Fibroblast of lung (primary cell): ENCODE measurements at regions not wholly inside any gene's neighbourhood (a gene's known extent, or its start where the extent isn't known, plus 50 kb on each side); places are given as distances from the start of the nearest gene placed in this dataset.
A peak's percentile ranks its signal among the peaks of the same experiment; 100 is the strongest.
"Not testable (repeated sequence)": the region's sequence is repeated elsewhere in the genome, so short reads cannot be mapped to it uniquely, and the experiment has no call there.

ENCODE experiments used
- DNase-seq, 2 donors: peaks; one replicate each; pipeline versions ENCODE4 v3.0.0 to v3.0.0-alpha.2; 2010; ENCODE audit warnings: low read depth in 2 of 2
- H2AFZ ChIP-seq: 2 replicates; pipeline ENCODE4 v1.5.1; 2012; ENCODE audit warnings: low read length, control low read depth, inconsistent platforms
- H3K27ac ChIP-seq: 2 replicates; pipeline ENCODE4 v1.5.1; 2011; ENCODE audit warnings: low read length, control low read depth; ENCODE audit not compliant: insufficient read depth
- H3K27me3 ChIP-seq: 2 replicates; pipeline ENCODE4 v1.5.1; 2011; ENCODE audit warnings: mild to moderate bottlenecking, low read length; ENCODE audit not compliant: control insufficient read depth, insufficient read depth
- H3K36me3 ChIP-seq: 2 replicates; pipeline ENCODE4 v1.5.1; 2011; ENCODE audit warnings: low read length; ENCODE audit not compliant: control insufficient read depth, insufficient read depth
- H3K4me1 ChIP-seq: 2 replicates; pipeline ENCODE4 v1.5.1; 2011; ENCODE audit warnings: low read length; ENCODE audit not compliant: control insufficient read depth, insufficient read depth; ENCODE audit errors: extremely low read depth
- H3K4me2 ChIP-seq: 2 replicates; pipeline ENCODE4 v1.5.1; 2011; ENCODE audit warnings: low read length, control low read depth; ENCODE audit not compliant: insufficient read depth; ENCODE audit errors: extremely low read depth
- H3K4me3 ChIP-seq, 4 experiments: fragments of 200-600 bp in 1 of 4; sonication (generic) in 1 of 4; replicated peaks in 1 of 4; 2 replicates each; pipeline ENCODE4 v1.5.1; 2011 to 2016; ENCODE audit warnings: low read length in 4 of 4, low read depth in 3 of 4, mild to moderate bottlenecking in 3 of 4, control low read depth in 2 of 4, inconsistent platforms in 1 of 4, mixed read lengths in 1 of 4; ENCODE audit not compliant: insufficient read depth in 1 of 4; ENCODE audit errors: control extremely low read depth in 1 of 4
- H3K79me2 ChIP-seq: 2 replicates; pipeline ENCODE4 v1.5.1; 2012; ENCODE audit warnings: mild to moderate bottlenecking, low read length, inconsistent platforms; ENCODE audit not compliant: control insufficient read depth, insufficient read depth
- H3K9ac ChIP-seq: 2 replicates; pipeline ENCODE4 v1.5.1; 2011; ENCODE audit warnings: mild to moderate bottlenecking, low read length, control low read depth; ENCODE audit not compliant: insufficient read depth
- H3K9me3 ChIP-seq: 2 replicates; pipeline ENCODE4 v1.5.1; 2012; ENCODE audit warnings: low read depth, low read length; ENCODE audit not compliant: control insufficient read depth, insufficient read depth
- H4K20me1 ChIP-seq: 2 replicates; pipeline ENCODE4 v1.5.1; 2011; ENCODE audit warnings: low read length; ENCODE audit not compliant: control insufficient read depth, insufficient read depth; ENCODE audit errors: extremely low read depth
- CTCF ChIP-seq, 2 donors: IDR thresholded peaks in 1 of 2; conservative IDR thresholded peaks in 1 of 2; 1 replicate in 1 of 2; 2 replicates in 1 of 2; pipeline ENCODE4 v1.5.1; 2011 to 2012; ENCODE audit warnings: low read length in 2 of 2, control low read depth in 1 of 2, inconsistent platforms in 1 of 2, low read depth in 1 of 2, mild to moderate bottlenecking in 1 of 2
- EZH2 ChIP-seq: IDR thresholded peaks from 2 replicates; pipeline ENCODE4 v1.5.1; 2012; ENCODE audit warnings: low read length, control low read depth, mild to moderate bottlenecking; ENCODE audit errors: missing control alignments

GRCh38 chr5:116859666-116860320 is 285.2 kb upstream of the SEMA6A start:
- Histone ChIP-seq H3K9me3 (no peaks in the 10 kb centered on the region), H3K4me2 (no peak overlapping the region), H2AFZ (no peak overlapping the region), H3K9ac (no peak overlapping the region), H4K20me1 (no peaks in the 10 kb centered on the region), H3K4me3 (no peak overlapping the region), H3K4me1 (no peaks in the 10 kb centered on the region), H3K27me3 (no peaks in the 10 kb centered on the region), H3K27ac (no peak overlapping the region), H3K36me3 (no peaks in the 10 kb centered on the region), H3K79me2 (no peaks in the 10 kb centered on the region)
- no peak for TF ChIP-seq EZH2
- TF ChIP-seq CTCF (conservative IDR thresholded peaks at IDR 0.05 in 1 of 2, IDR thresholded peaks at IDR 0.05 in 1 of 2; ENCODE audit: low read depth in 1 of 2, low read length in 2 of 2): no peak
- DNase-seq: peak in 1 of 2 donors; percentile 3

- no peak overlapping the region for H3K4me3 ChIP-seq
- no peaks in the 10 kb centered on the region for H3K79me2 ChIP-seq
- no peak overlapping the region for H2AFZ ChIP-seq
- no peaks in the 10 kb centered on the region for H3K36me3 ChIP-seq
- TF ChIP-seq EZH2 (no peak), CTCF (conservative IDR thresholded peaks at IDR 0.05 in 1 of 2, IDR thresholded peaks at IDR 0.05 in 1 of 2; ENCODE audit: low read depth in 1 of 2, low read length in 2 of 2) (no peak)
- H4K20me1 ChIP-seq: no peaks in the 10 kb centered on the region
- no peaks in the 10 kb centered on the region for H3K9me3 ChIP-seq
- H3K9ac ChIP-seq: no peak overlapping the region
- no peaks in the 10 kb centered on the region for H3K27me3 ChIP-seq
- no peaks in the 10 kb centered on the region for H3K4me1 ChIP-seq
- no peak overlapping the region for H3K27ac ChIP-seq
- no peak overlapping the region for H3K4me2 ChIP-seq
- no peak for DNase-seq
Observed at GRCh38 chr5:116858705-116859333, 284.2 kb upstream of the SEMA6A start.

GRCh38 chr5:116858020-116858419 is 283.4 kb upstream of the SEMA6A start:
- H3K9ac ChIP-seq, H3K27me3 ChIP-seq, H3K36me3 ChIP-seq, H3K4me1 ChIP-seq, H3K9me3 ChIP-seq, H3K27ac ChIP-seq, H3K4me2 ChIP-seq, H2AFZ ChIP-seq, DNase-seq, H4K20me1 ChIP-seq, H3K79me2 ChIP-seq, H3K4me3 ChIP-seq: not testable (repeated sequence)
